Suprapubic skin (tissue), 4 donors: ENCODE measurements at regions not wholly inside any gene's neighbourhood (a gene's known extent, or its start where the extent isn't known, plus 50 kb on each side); places are given as distances from the start of the nearest gene placed in this dataset.

Source experiments
- CTCF ChIP-seq, 2 donors: fragments of 200-600 bp in 1 of 2; fragments of 450-650 bp in 1 of 2; sonication (generic) in 1 of 2; IDR thresholded peaks; one replicate each; pipeline ENCODE4 v1.5.1; 2016 to 2019; ENCODE audit warnings: antibody characterized with exemption in 2 of 2, mild to moderate bottlenecking in 1 of 2, moderate library complexity in 1 of 2
- POLR2A ChIP-seq, 2 donors: fragments of 450-650 bp; IDR thresholded peaks; one replicate each; pipeline ENCODE4 v1.6.1; 2017; ENCODE audit warnings: antibody characterized with exemption in 2 of 2, mild to moderate bottlenecking in 2 of 2, moderate library complexity in 2 of 2
- POLR2AphosphoS5 ChIP-seq, 3 donors: sonication (generic); formaldehyde crosslinking; IDR thresholded peaks; one replicate each; pipeline ENCODE4 v1.6.1; 2017; ENCODE audit warnings: antibody characterized with exemption in 3 of 3

GRCh38 chr2:207331674-207332073, 165.9 kb upstream of the KLF7 start:
- TF ChIP-seq CTCF (IDR thresholded peaks at IDR 0.05) = no peak
- TF ChIP-seq POLR2A (IDR thresholded peaks at IDR 0.05) = no peak
- TF ChIP-seq POLR2AphosphoS5 (IDR thresholded peaks at IDR 0.05) = no peak
